HepG2 (cell line): ENCODE measurements at regions not wholly inside any gene's neighbourhood (a gene's known extent, or its start where the extent isn't known, plus 50 kb on each side); places are given as distances from the start of the nearest gene placed in this dataset.

ENCODE experiments used
- ATAC-seq: fragments of 200-7000 bp; cut with Tn5 transposase; 3 replicates; pipeline ENCODE4 v1.9.1; 2020; ENCODE audit warnings: mild to moderate bottlenecking, moderate library complexity
- BruUV-seq: library from RNA; stranded (reverse); fragments of 400-500 nt; replicated peaks from 2 replicates; lab custom pipeline; 2021; lab: Mats Ljungman, UMichigan
- CTCF ChIA-PET: fragments of 300-600 bp; formaldehyde crosslinking; extraction: SDS; loops from one replicate; lab custom pipeline; 2021; ENCODE audit warnings: low total read pairs, inconsistent platforms, low intra/inter-chr PET ratio; lab: Yijun Ruan, JAX
- POLR2A ChIA-PET: fragments of 350-600 bp; sonication (Branson Sonifier 250); formaldehyde crosslinking; loops from one replicate; lab custom pipeline; 2020; ENCODE audit warnings: antibody characterized with exemption, inconsistent platforms; lab: Yijun Ruan, JAX
- DNase-seq: peaks from one replicate; pipeline ENCODE4 v3.0.0-alpha.2; 2015; ENCODE audit warnings: low spot score
- FAIRE-seq: peaks from 3 replicates; lab custom pipeline; 2011; peaks lifted over from hg19 to GRCh38; lab: Jason Lieb, UNC
- H2AFZ ChIP-seq: one replicate; pipeline ENCODE4 v1.6.1; 2011; ENCODE audit warnings: low read length, inconsistent platforms
- H3K27ac ChIP-seq: fragments of 300-600 bp; 3 replicates; pipeline ENCODE4 v1.8.0; 2011; ENCODE audit warnings: mixed run types, mild to moderate bottlenecking, mixed read lengths, low read length, inconsistent platforms; ENCODE audit not compliant: insufficient read depth; ENCODE audit errors: extremely low read length
- H3K27me3 ChIP-seq, 2 experiments: fragments of 200-600 bp in 1 of 2; 2 replicates in 1 of 2; 3 replicates in 1 of 2; pipeline versions ENCODE4 v1.6.0 to v1.8.0; 2011; ENCODE audit warnings: low read length in 2 of 2, mild to moderate bottlenecking in 2 of 2, moderate library complexity in 2 of 2, inconsistent platforms in 1 of 2; ENCODE audit not compliant: insufficient read depth in 2 of 2, control insufficient read depth in 1 of 2
- H3K36me3 ChIP-seq, 2 experiments: fragments of 200-600 bp in 1 of 2; replicated peaks in 1 of 2; 2 replicates in 1 of 2; 3 replicates in 1 of 2; pipeline versions ENCODE4 v1.5.1 to v1.8.0; 2011; ENCODE audit warnings: low read length in 2 of 2, inconsistent platforms in 1 of 2; ENCODE audit not compliant: insufficient read depth in 2 of 2, control insufficient read depth in 1 of 2
- H3K4me1 ChIP-seq: 2 replicates; pipeline ENCODE4 v1.5.1; 2012; ENCODE audit warnings: low read length, inconsistent platforms; ENCODE audit not compliant: insufficient read depth
- H3K4me2 ChIP-seq: 2 replicates; pipeline ENCODE4 v1.6.0; 2011; ENCODE audit warnings: low read depth, low read length, inconsistent platforms
- H3K4me3 ChIP-seq, 3 experiments: fragments of 200-600 bp in 1 of 3; sonication (generic), shearing (Covaris generic) in 1 of 3; replicated peaks in 1 of 3; 2 replicates each; pipeline ENCODE4 v1.5.1; 2011 to 2016; ENCODE audit warnings: low read length in 3 of 3, inconsistent platforms in 2 of 3, low read depth in 2 of 3, mild to moderate bottlenecking in 2 of 3, control low read depth in 1 of 3, mixed read lengths in 1 of 3; ENCODE audit not compliant: insufficient read depth in 1 of 3
- H3K79me2 ChIP-seq: one replicate; pipeline ENCODE4 v1.6.1; 2011; ENCODE audit warnings: low read length, inconsistent platforms; ENCODE audit not compliant: insufficient read depth
- H3K9ac ChIP-seq: 2 replicates; pipeline ENCODE4 v1.6.0; 2011; ENCODE audit warnings: mild to moderate bottlenecking, low read depth, low read length, inconsistent platforms; ENCODE audit not compliant: insufficient read depth
- H3K9me3 ChIP-seq: 2 replicates; pipeline ENCODE4 v1.5.1; 2012; ENCODE audit warnings: mild to moderate bottlenecking, low read length
- H4K20me1 ChIP-seq: 2 replicates; pipeline ENCODE4 v1.6.0; 2011; ENCODE audit warnings: inconsistent platforms, mild to moderate bottlenecking, low read length, moderate library complexity; ENCODE audit not compliant: insufficient read depth
- ATF7-NPFF ChIP-seq: sonication (generic); formaldehyde crosslinking; IDR thresholded peaks from 2 replicates; pipeline ENCODE4 v1.8.1; 2023; ENCODE audit warnings: mild to moderate bottlenecking, low read depth, missing genetic modification reagents, moderate library complexity
- CREM ChIP-seq, 2 experiments: sonication (generic) in 1 of 2; formaldehyde crosslinking in 1 of 2; IDR thresholded peaks; 2 replicates each; pipeline versions ENCODE4 v1.4.0 to v1.6.1; 2016 to 2020; ENCODE audit warnings: antibody characterized with exemption in 1 of 2, mild to moderate bottlenecking in 1 of 2, missing genetic modification reagents in 1 of 2
- GTF3A ChIP-seq: sonication (generic); formaldehyde crosslinking; conservative IDR thresholded peaks from 2 replicates; pipeline ENCODE4 v1.4.0; 2020; ENCODE audit warnings: mild to moderate bottlenecking, missing genetic modification reagents
- HNRNPLL ChIP-seq: fragments of 200-400 bp; formaldehyde crosslinking; IDR thresholded peaks from 2 replicates; pipeline ENCODE4 v1.6.1; 2017; ENCODE audit warnings: mild to moderate bottlenecking, low read depth, low read length; ENCODE audit not compliant: poor library complexity, severe bottlenecking
- IKZF1 ChIP-seq: fragments of 450-650 bp; IDR thresholded peaks from 2 replicates; pipeline ENCODE4 v1.7.1; 2016
- KLF15 ChIP-seq: sonication (generic); formaldehyde crosslinking; IDR thresholded peaks from 2 replicates; pipeline ENCODE4 v1.8.1; 2023; ENCODE audit warnings: borderline replicate concordance, mild to moderate bottlenecking, inconsistent platforms, missing genetic modification reagents, mixed read lengths
- NFYB ChIP-seq: sonication (generic); formaldehyde crosslinking; IDR thresholded peaks from 2 replicates; pipeline ENCODE4 v1.4.0; 2020; ENCODE audit warnings: missing genetic modification reagents
- PLRG1 ChIP-seq: fragments of 450-650 bp; conservative IDR thresholded peaks from 2 replicates; pipeline ENCODE4 v1.6.1; 2016
- RFX1 ChIP-seq: fragments of 450-650 bp; IDR thresholded peaks from 2 replicates; pipeline ENCODE4 v1.6.1; 2017
- TOPORS ChIP-seq: sonication (generic); formaldehyde crosslinking; IDR thresholded peaks from 2 replicates; pipeline ENCODE4 v1.8.0; 2023; ENCODE audit warnings: mild to moderate bottlenecking, missing genetic modification reagents
- ZNF3 ChIP-seq: IDR thresholded peaks from 2 replicates; pipeline ENCODE4 v1.7.0; 2017; ENCODE audit warnings: inconsistent platforms
- ZNF337 ChIP-seq: sonication (generic); formaldehyde crosslinking; IDR thresholded peaks from 2 replicates; pipeline ENCODE4 v1.5.1; 2020; ENCODE audit warnings: missing genetic modification reagents, low read depth, mild to moderate bottlenecking, borderline replicate concordance
- ZNF546 ChIP-seq: sonication (generic); formaldehyde crosslinking; conservative IDR thresholded peaks from 2 replicates; pipeline ENCODE4 v1.8.1; 2023; ENCODE audit warnings: mild to moderate bottlenecking, missing genetic modification reagents
- ZSCAN31 ChIP-seq: sonication (generic); formaldehyde crosslinking; IDR thresholded peaks from 2 replicates; pipeline ENCODE4 v1.5.0; 2020; ENCODE audit warnings: low read depth, mild to moderate bottlenecking, missing genetic modification reagents
- WGBS: methylation state at CpG from one replicate; pipeline ENCODE4 v1.1.6; 2017; ENCODE audit warnings: low lambda C conversion rate; 5-methylcytosine and 5-hydroxymethylcytosine counted together
- in situ Hi-C: cut with HindIII; loops from 2 replicates; pipeline ENCODE4 v1.10.0; 2017; ENCODE audit warnings: low pct_unique_long_range_greater_than_20kb; ENCODE audit not compliant: extremely low pct_ligation_motif_present
- intact Hi-C: fragments of 100-400 bp; cut with micrococcal nuclease; formaldehyde crosslinking; loops from one replicate; pipeline ENCODE4 v1.10.0; 2022; ENCODE audit not compliant: unreplicated experiment
- TF ChIP-seq, protein P1 (sequence below): sonication (generic); formaldehyde crosslinking; IDR thresholded peaks from 2 replicates; pipeline ENCODE4 v1.4.0; 2020; ENCODE audit warnings: missing genetic modification reagents, borderline replicate concordance
- TF ChIP-seq, protein P2 (sequence below), 2 experiments: sonication (generic) in 1 of 2; formaldehyde crosslinking in 1 of 2; IDR thresholded peaks; 2 replicates each; pipeline versions ENCODE4 v1.4.0 to v1.6.1; 2016 to 2020; ENCODE audit warnings: borderline replicate concordance in 1 of 2, low read depth in 1 of 2, mild to moderate bottlenecking in 1 of 2, missing genetic modification reagents in 1 of 2
- TF ChIP-seq, protein P3 (sequence below): sonication (generic); formaldehyde crosslinking; IDR thresholded peaks from 2 replicates; pipeline ENCODE4 v1.8.0; 2022; ENCODE audit warnings: missing genetic modification reagents, mild to moderate bottlenecking, inconsistent platforms, borderline replicate concordance

DNA sequence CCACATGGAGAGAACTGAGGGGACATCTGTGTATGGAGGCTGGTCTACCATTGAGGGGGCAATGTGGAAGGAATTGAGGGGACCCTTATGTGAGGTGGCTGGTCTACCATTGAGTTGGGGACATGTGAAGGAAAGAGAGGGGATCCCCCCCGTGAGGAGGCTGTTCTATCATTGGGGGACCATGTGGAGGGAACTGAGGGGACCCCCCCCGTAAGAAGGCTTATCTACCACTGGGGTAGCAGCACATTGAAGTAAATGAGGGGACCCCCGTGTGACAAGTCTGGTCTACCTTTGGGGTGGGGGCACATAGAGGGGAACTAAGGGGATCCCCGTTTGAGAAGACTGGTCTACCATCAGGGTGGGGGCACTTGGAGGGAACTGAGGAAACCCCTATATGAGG lies 158.0 kb downstream of the FBLN2 start:
- Histone ChIP-seq H3K36me3 (no peaks in the 10 kb centered on the region), H3K9ac (no peak overlapping the region), H3K27ac (no peak overlapping the region), H4K20me1 (no peaks in the 10 kb centered on the region), H3K4me2 (no peak overlapping the region), H3K9me3 (no peaks in the 10 kb centered on the region), H3K79me2 (no peaks in the 10 kb centered on the region), H2AFZ (no peak overlapping the region), H3K27me3 (no peaks in the 10 kb centered on the region), H3K4me3 (no peak overlapping the region), H3K4me1 (no peaks in the 10 kb centered on the region)
- DNase-seq (no peak), FAIRE-seq (no peak), ATAC-seq (no peak)
- ChIA-PET POLR2A (no interaction called here), CTCF (no interaction called here)
- in situ Hi-C loops (no loop called here), intact Hi-C loops (no loop called here)
- BruUV-seq = no TSS peak
- 3% methylated on average over 4 of the region's 4 CpGs for WGBS
- TF ChIP-seq CREM (IDR thresholded peaks at IDR 0.05) = no peak
- TF ChIP-seq CREM (CRISPR knock-in tag; IDR thresholded peaks at IDR 0.05) = no peak
- no peak for TF ChIP-seq TOPORS (CRISPR knock-in tag)
- TF ChIP-seq RFX1 = no peak
- TF ChIP-seq ZNF337 (CRISPR knock-in tag) = no peak
- TF ChIP-seq, protein P1, sequence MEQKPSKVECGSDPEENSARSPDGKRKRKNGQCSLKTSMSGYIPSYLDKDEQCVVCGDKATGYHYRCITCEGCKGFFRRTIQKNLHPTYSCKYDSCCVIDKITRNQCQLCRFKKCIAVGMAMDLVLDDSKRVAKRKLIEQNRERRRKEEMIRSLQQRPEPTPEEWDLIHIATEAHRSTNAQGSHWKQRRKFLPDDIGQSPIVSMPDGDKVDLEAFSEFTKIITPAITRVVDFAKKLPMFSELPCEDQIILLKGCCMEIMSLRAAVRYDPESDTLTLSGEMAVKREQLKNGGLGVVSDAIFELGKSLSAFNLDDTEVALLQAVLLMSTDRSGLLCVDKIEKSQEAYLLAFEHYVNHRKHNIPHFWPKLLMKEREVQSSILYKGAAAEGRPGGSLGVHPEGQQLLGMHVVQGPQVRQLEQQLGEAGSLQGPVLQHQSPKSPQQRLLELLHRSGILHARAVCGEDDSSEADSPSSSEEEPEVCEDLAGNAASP (CRISPR knock-in tag) = no peak
- TF ChIP-seq ZNF3 (CRISPR knock-in tag) = no peak
- no peak for TF ChIP-seq IKZF1
- no peak for TF ChIP-seq ZSCAN31
- no peak for TF ChIP-seq ATF7-NPFF (CRISPR knock-in tag)
- no peak for TF ChIP-seq ZNF546
- TF ChIP-seq HNRNPLL = no peak
- no peak for TF ChIP-seq NFYB (CRISPR knock-in tag)
- no peak for TF ChIP-seq GTF3A (CRISPR knock-in tag)
- no peak for TF ChIP-seq KLF15 (CRISPR knock-in tag)
- no peak for TF ChIP-seq PLRG1
- TF ChIP-seq, protein P2, sequence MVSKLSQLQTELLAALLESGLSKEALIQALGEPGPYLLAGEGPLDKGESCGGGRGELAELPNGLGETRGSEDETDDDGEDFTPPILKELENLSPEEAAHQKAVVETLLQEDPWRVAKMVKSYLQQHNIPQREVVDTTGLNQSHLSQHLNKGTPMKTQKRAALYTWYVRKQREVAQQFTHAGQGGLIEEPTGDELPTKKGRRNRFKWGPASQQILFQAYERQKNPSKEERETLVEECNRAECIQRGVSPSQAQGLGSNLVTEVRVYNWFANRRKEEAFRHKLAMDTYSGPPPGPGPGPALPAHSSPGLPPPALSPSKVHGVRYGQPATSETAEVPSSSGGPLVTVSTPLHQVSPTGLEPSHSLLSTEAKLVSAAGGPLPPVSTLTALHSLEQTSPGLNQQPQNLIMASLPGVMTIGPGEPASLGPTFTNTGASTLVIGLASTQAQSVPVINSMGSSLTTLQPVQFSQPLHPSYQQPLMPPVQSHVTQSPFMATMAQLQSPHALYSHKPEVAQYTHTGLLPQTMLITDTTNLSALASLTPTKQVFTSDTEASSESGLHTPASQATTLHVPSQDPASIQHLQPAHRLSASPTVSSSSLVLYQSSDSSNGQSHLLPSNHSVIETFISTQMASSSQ (IDR thresholded peaks at IDR 0.05; ENCODE audit: low read depth) = no peak
- TF ChIP-seq, protein P2 (CRISPR knock-in tag; IDR thresholded peaks at IDR 0.05; ENCODE audit: borderline replicate concordance) = no peak
- TF ChIP-seq, protein P3, sequence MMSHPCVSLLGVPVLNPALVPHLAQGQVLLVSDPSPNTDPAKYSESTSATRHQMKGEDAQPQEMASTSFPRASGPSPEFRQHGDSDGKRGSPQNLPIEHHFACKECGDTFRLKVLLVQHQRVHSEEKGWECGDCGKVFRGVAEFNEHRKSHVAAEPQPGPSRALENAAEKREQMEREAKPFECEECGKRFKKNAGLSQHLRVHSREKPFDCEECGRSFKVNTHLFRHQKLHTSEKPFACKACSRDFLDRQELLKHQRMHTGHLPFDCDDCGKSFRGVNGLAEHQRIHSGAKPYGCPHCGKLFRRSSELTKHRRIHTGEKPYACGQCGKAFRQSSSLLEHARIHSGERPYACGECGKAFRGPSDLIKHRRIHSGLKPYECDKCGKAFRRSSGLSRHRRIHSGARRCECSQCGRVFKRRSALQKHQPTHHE = no peak
